ENCODE measurements at regions not wholly inside any gene's neighbourhood (a gene's known extent, or its start where the extent isn't known, plus 50 kb on each side); places are given as distances from the start of the nearest gene placed in this dataset.

GRCh38 chr10:128839134-128839533 lies 627.9 kb upstream of the MGMT start:
- H3K36me3 ChIP-seq: no peaks in the 10 kb centered on the region
- no peak overlapping the region for H3K27ac ChIP-seq
- no peaks in the 10 kb centered on the region for H3K9me3 ChIP-seq
- WGBS, 4 donors: 88 to 96% (median 93%) methylated on average over 9 of the region's 9 CpGs
- H3K4me3 ChIP-seq: no peak overlapping the region
- ATAC-seq (no peak), DNase-seq (no peak)
- no peaks in the 10 kb centered on the region for H3K27me3 ChIP-seq
- TF ChIP-seq CTCF (IDR thresholded peaks at IDR 0.05) (no peak), POLR2A (IDR thresholded peaks at IDR 0.05) (no peak)
- no peaks in the 10 kb centered on the region for H3K4me1 ChIP-seq
- intact Hi-C loops (cut with DNase I): no loop called here

GRCh38 chr10:128839701-128840100 lies 627.3 kb upstream of the MGMT start:
- H3K4me3 ChIP-seq: no peak overlapping the region
- H3K4me1 ChIP-seq: no peaks in the 10 kb centered on the region
- no peak for ATAC-seq
- H3K27ac ChIP-seq: no peak overlapping the region
- intact Hi-C loops (cut with DNase I): no loop called here
- DNase-seq: no peak
- H3K36me3 ChIP-seq: no peaks in the 10 kb centered on the region
- no peak for TF ChIP-seq POLR2A (IDR thresholded peaks at IDR 0.05)
- H3K9me3 ChIP-seq: no peaks in the 10 kb centered on the region
- H3K27me3 ChIP-seq: no peaks in the 10 kb centered on the region

GRCh38 chr10:128843972-128844371 lies 623.1 kb upstream of the MGMT start:
- intact Hi-C loops (cut with DNase I): no loop called here
- ATAC-seq: no peak
- H3K27me3 ChIP-seq: no peaks in the 10 kb centered on the region

GRCh38 chr10:128846927-128847326 lies 620.1 kb upstream of the MGMT start:
- Histone ChIP-seq H3K9me3 (no peaks in the 10 kb centered on the region), H3K27me3 (no peaks in the 10 kb centered on the region), H3K4me1 (peaks cover 0 to 28% (median 13%) of the 10 kb centered on the region in 12 donors), H3K4me3 (no peak overlapping the region), H3K36me3 (no peaks in the 10 kb centered on the region), H3K27ac (no peak overlapping the region)
- no peak for TF ChIP-seq CTCF (IDR thresholded peaks at IDR 0.05)
- no peak for TF ChIP-seq POLR2A (IDR thresholded peaks at IDR 0.05)
- WGBS, 4 donors: 89 to 93% (median 92%) methylated on average over 3 of the region's 3 CpGs
- DNase-seq (no peak), ATAC-seq (no peak)
- intact Hi-C loops (cut with DNase I): no loop called here

More at GRCh38 chr10:128843972-128844371, 623.1 kb upstream of the MGMT start:
- TF ChIP-seq POLR2A (IDR thresholded peaks at IDR 0.05) (no peak), CTCF (IDR thresholded peaks at IDR 0.05) (peak in 3 of 12 donors; percentile 14 to 30 (median 22))
- Histone ChIP-seq H3K27ac (no peak overlapping the region), H3K4me1 (peaks cover 0 to 13% (median 4%) of the 10 kb centered on the region in 12 donors), H3K9me3 (no peaks in the 10 kb centered on the region), H3K4me3 (no peak overlapping the region), H3K36me3 (no peaks in the 10 kb centered on the region)
- no peak for DNase-seq
- WGBS, 4 donors: 40 to 45% (median 41%) methylated on average over 4 of the region's 4 CpGs

GRCh38 chr10:128848810-128849209 lies 618.2 kb upstream of the MGMT start:
- H3K27ac ChIP-seq: peak overlapping the region in 3 of 12 donors; percentile 14 to 37 (median 33)
- DNase-seq (peak in 1 of 5 donors; percentile 27), ATAC-seq (peak in 3 of 4 donors; percentile 27 to 62 (median 55))
- H3K36me3 ChIP-seq: no peaks in the 10 kb centered on the region
- H3K4me1 ChIP-seq: peaks cover 0 to 46% (median 22%) of the 10 kb centered on the region in 12 donors
- intact Hi-C loops (cut with DNase I): no loop called here
- H3K9me3 ChIP-seq: no peaks in the 10 kb centered on the region
- no peaks in the 10 kb centered on the region for H3K27me3 ChIP-seq
- no peak for TF ChIP-seq CTCF (IDR thresholded peaks at IDR 0.05)
- no peak for TF ChIP-seq POLR2A (IDR thresholded peaks at IDR 0.05)
- H3K4me3 ChIP-seq: no peak overlapping the region
- 42 to 62% (median 51%) methylated on average over 5 of the region's 5 CpGs for WGBS, 4 donors
